ENCODE measurements at regions not wholly inside any gene's neighbourhood (a gene's known extent, or its start where the extent isn't known, plus 50 kb on each side); places are given as distances from the start of the nearest gene placed in this dataset.

GRCh38 chr4:117654079-117654478 is 380.2 kb upstream of the NDST3 start:
- BruUV-seq (replicated peaks) = no TSS peak
- H4K20me1 ChIP-seq (ENCODE audit: low read length) = no peaks in the 10 kb centered on the region
- DNase-seq (no peak), ATAC-seq (peak; percentile 59)
- ChIA-PET CTCF (no interaction called here), POLR2A (ENCODE audit: unreplicated experiment) (no interaction called here)
- intact Hi-C loops (cut with micrococcal nuclease) = no loop called here
- H3K9ac ChIP-seq (ENCODE audit: low read length) = no peak overlapping the region
- no peaks in the 10 kb centered on the region for H3K36me3 ChIP-seq (ENCODE audit: low read depth, low read length)
- H3K4me2 ChIP-seq (ENCODE audit: low read length) = no peak overlapping the region
- no peaks in the 10 kb centered on the region for H3F3A ChIP-seq (ENCODE audit: low read length, unreplicated experiment)
- no peaks in the 10 kb centered on the region for H3K27me3 ChIP-seq (ENCODE audit: low read length)
- TF ChIP-seq EZH2phosphoT487 (IDR thresholded peaks at IDR 0.05; ENCODE audit: borderline replicate concordance, low read length) (no peak), EZH2 (IDR thresholded peaks at IDR 0.05; ENCODE audit: low read length, unreplicated experiment) (no peak), CTCF (conservative IDR thresholded peaks at IDR 0.05; ENCODE audit: low read depth, low read length) (no peak)
- no peak overlapping the region for H3K27ac ChIP-seq (ENCODE audit: low read length)
- H3K4me1 ChIP-seq (ENCODE audit: insufficient read depth, low read length) = no peaks in the 10 kb centered on the region
- no peak overlapping the region for H3K4me3 ChIP-seq (ENCODE audit: low read length)
- no peaks in the 10 kb centered on the region for H3K9me2 ChIP-seq (replicated peaks; ENCODE audit: low read length)
- no peak overlapping the region for H2AFZ ChIP-seq (ENCODE audit: low read length)
- no peaks in the 10 kb centered on the region for H3K79me2 ChIP-seq (ENCODE audit: low read length)
- no peaks in the 10 kb centered on the region for H3K9me3 ChIP-seq (ENCODE audit: low read length)

GRCh38 chr4:117660668-117661067 is 373.6 kb upstream of the NDST3 start:
- H3F3A ChIP-seq (ENCODE audit: low read length, unreplicated experiment) = no peaks in the 10 kb centered on the region
- no peak overlapping the region for H3K4me3 ChIP-seq (ENCODE audit: low read length)
- H3K79me2 ChIP-seq (ENCODE audit: low read length) = no peaks in the 10 kb centered on the region
- H3K27me3 ChIP-seq (ENCODE audit: low read length) = no peaks in the 10 kb centered on the region
- TF ChIP-seq CTCF (conservative IDR thresholded peaks at IDR 0.05; ENCODE audit: low read depth, low read length) = no peak
- TF ChIP-seq EZH2 (IDR thresholded peaks at IDR 0.05; ENCODE audit: low read length, unreplicated experiment) = no peak
- TF ChIP-seq EZH2phosphoT487 (IDR thresholded peaks at IDR 0.05; ENCODE audit: borderline replicate concordance, low read length) = no peak
- no peaks in the 10 kb centered on the region for H3K9me3 ChIP-seq (ENCODE audit: low read length)
- no peaks in the 10 kb centered on the region for H3K36me3 ChIP-seq (ENCODE audit: low read depth, low read length)
- H4K20me1 ChIP-seq (ENCODE audit: low read length) = no peaks in the 10 kb centered on the region
- H3K4me1 ChIP-seq (ENCODE audit: insufficient read depth, low read length) = 0 out of 2 replicates have a peak, but pooled peaks cover 5% of the 10 kb centered on the region
- no peak overlapping the region for H3K9ac ChIP-seq (ENCODE audit: low read length)
- H3K27ac ChIP-seq (ENCODE audit: low read length) = no peak overlapping the region
- no peak overlapping the region for H2AFZ ChIP-seq (ENCODE audit: low read length)
- H3K4me2 ChIP-seq (ENCODE audit: low read length) = no peak overlapping the region
- no peak for DNase-seq
- no peaks in the 10 kb centered on the region for H3K9me2 ChIP-seq (replicated peaks; ENCODE audit: low read length)
- CTCF ChIA-PET = no interaction called here
- no TSS peak for BruUV-seq (replicated peaks)
- POLR2A ChIA-PET (ENCODE audit: unreplicated experiment) = no interaction called here
- intact Hi-C loops (cut with micrococcal nuclease) = no loop called here
- no peak for ATAC-seq

- no peaks in the 10 kb centered on the region for H3K36me3 ChIP-seq (ENCODE audit: low read depth, low read length)
- no peak overlapping the region for H3K4me3 ChIP-seq (ENCODE audit: low read length)
- no peak overlapping the region for H3K4me2 ChIP-seq (ENCODE audit: low read length)
- no peaks in the 10 kb centered on the region for H3F3A ChIP-seq (ENCODE audit: low read length, unreplicated experiment)
- no peaks in the 10 kb centered on the region for H3K27me3 ChIP-seq (ENCODE audit: low read length)
- ChIA-PET POLR2A (ENCODE audit: unreplicated experiment) (no interaction called here), CTCF (no interaction called here)
- DNase-seq = no peak
- H4K20me1 ChIP-seq (ENCODE audit: low read length) = no peaks in the 10 kb centered on the region
- H3K79me2 ChIP-seq (ENCODE audit: low read length) = no peaks in the 10 kb centered on the region
- no peak overlapping the region for H3K27ac ChIP-seq (ENCODE audit: low read length)
- no peak overlapping the region for H2AFZ ChIP-seq (ENCODE audit: low read length)
- no peaks in the 10 kb centered on the region for H3K9me3 ChIP-seq (ENCODE audit: low read length)
- TF ChIP-seq EZH2 (IDR thresholded peaks at IDR 0.05; ENCODE audit: low read length, unreplicated experiment) (no peak), EZH2phosphoT487 (IDR thresholded peaks at IDR 0.05; ENCODE audit: borderline replicate concordance, low read length) (no peak), CTCF (conservative IDR thresholded peaks at IDR 0.05; ENCODE audit: low read depth, low read length) (no peak)
- no peaks in the 10 kb centered on the region for H3K9me2 ChIP-seq (replicated peaks; ENCODE audit: low read length)
- H3K9ac ChIP-seq (ENCODE audit: low read length) = no peak overlapping the region
- ATAC-seq = no peak
- 0 out of 2 replicates have a peak, but pooled peaks cover 5% of the 10 kb centered on the region for H3K4me1 ChIP-seq (ENCODE audit: insufficient read depth, low read length)
- BruUV-seq (replicated peaks) = no TSS peak
- intact Hi-C loops (cut with micrococcal nuclease) = no loop called here
Measured at GRCh38 chr4:117661091-117662072, 372.9 kb upstream of the NDST3 start.

Measured in PC-3 (cell line).